A549 (cell line): ENCODE measurements at regions not wholly inside any gene's neighbourhood (a gene's known extent, or its start where the extent isn't known, plus 50 kb on each side); places are given as distances from the start of the nearest gene placed in this dataset.

Experiments
- CTCF ChIP-seq: fragments of >200 bp; sonication (Bioruptor Twin); formaldehyde crosslinking; IDR thresholded peaks from 3 replicates; pipeline ENCODE4 v1.5.1; 2016
- EP300 ChIP-seq, 2 experiments: fragments of >200 bp; sonication (Bioruptor Twin); formaldehyde crosslinking; IDR thresholded peaks; 2 replicates in 1 of 2; 3 replicates in 1 of 2; pipeline ENCODE4 v1.6.1; 2016 to 2017
- ESRRA ChIP-seq: fragments of 150-350 bp; IDR thresholded peaks from 2 replicates; pipeline ENCODE4 v1.6.1; 2014; ENCODE audit warnings: mild to moderate bottlenecking, low read length, borderline replicate concordance
- HEYL ChIP-seq: fragments of 250-450 bp; sonication (Bioruptor Pico); IDR thresholded peaks from 2 replicates; pipeline ENCODE4 v1.8.0; 2021; ENCODE audit warnings: mild to moderate bottlenecking, moderate library complexity
- JUN ChIP-seq, 2 experiments: fragments of >200 bp; sonication (Bioruptor Twin); formaldehyde crosslinking; IDR thresholded peaks; 2 replicates in 1 of 2; 3 replicates in 1 of 2; pipeline ENCODE4 v1.6.1; 2016 to 2017
- JUNB ChIP-seq: fragments of >200 bp; sonication (Bioruptor Twin); formaldehyde crosslinking; IDR thresholded peaks from 2 replicates; pipeline ENCODE4 v1.6.1; 2016
- MAFK ChIP-seq: fragments of 450-650 bp; IDR thresholded peaks from 2 replicates; pipeline ENCODE4 v1.6.1; 2014; ENCODE audit not compliant: partially characterized antibody
- POLR2A ChIP-seq: IDR thresholded peaks from 2 replicates; pipeline ENCODE4 v1.6.1; 2012; ENCODE audit warnings: mild to moderate bottlenecking, low read length
- RAD21 ChIP-seq, 2 experiments: fragments of >200 bp in 1 of 2; sonication (Bioruptor Twin) in 1 of 2; formaldehyde crosslinking in 1 of 2; IDR thresholded peaks in 1 of 2; conservative IDR thresholded peaks in 1 of 2; 2 replicates in 1 of 2; 3 replicates in 1 of 2; pipeline ENCODE4 v1.6.1; 2012 to 2018; ENCODE audit warnings: inconsistent platforms in 1 of 2
- RCOR1 ChIP-seq: fragments of 150-350 bp; IDR thresholded peaks from 2 replicates; pipeline ENCODE4 v1.6.1; 2014; ENCODE audit warnings: antibody characterized with exemption, low read length, low read depth
- RFX5 ChIP-seq: fragments of 450-650 bp; IDR thresholded peaks from 2 replicates; pipeline ENCODE4 v1.7.1; 2014; ENCODE audit warnings: antibody characterized with exemption, mild to moderate bottlenecking, moderate library complexity
- USF2 ChIP-seq: fragments of 450-650 bp; IDR thresholded peaks from 2 replicates; pipeline ENCODE4 v1.6.1; 2014; ENCODE audit warnings: antibody characterized with exemption
- ZFP36 ChIP-seq: fragments of 450-650 bp; IDR thresholded peaks from 2 replicates; pipeline ENCODE4 v1.6.1; 2014; ENCODE audit warnings: borderline replicate concordance; ENCODE audit not compliant: partially characterized antibody

GRCh38 chr2:183946193-183946592 is 652.1 kb upstream of the ZNF804A start:
- TF ChIP-seq CTCF (no peak), POLR2A (no peak), ESRRA (no peak), EP300 (IDR thresholded peaks at IDR 0.05) (no peak), ZFP36 (no peak), JUNB (no peak), RCOR1 (no peak), RFX5 (no peak), MAFK (no peak), USF2 (no peak), JUN (IDR thresholded peaks at IDR 0.05) (no peak), RAD21 (conservative IDR thresholded peaks at IDR 0.05 in 1 of 2, IDR thresholded peaks at IDR 0.05 in 1 of 2) (no peak), HEYL (no peak)
